Heart left ventricle (tissue), 16 donors: ENCODE measurements at regions not wholly inside any gene's neighbourhood (a gene's known extent, or its start where the extent isn't known, plus 50 kb on each side); places are given as distances from the start of the nearest gene placed in this dataset.

ENCODE experiments used
- ATAC-seq, 4 donors: fragments of 200-7000 bp; cut with Tn5 transposase; one replicate each; pipeline ENCODE4 v1.9.1; 2020 to 2022; ENCODE audit warnings: moderate library complexity in 4 of 4, mild to moderate bottlenecking in 3 of 4, moderate number of reproducible peaks in 1 of 4
- DNase-seq, 5 donors: peaks; one replicate each; pipeline ENCODE4 v3.0.0-alpha.2; 2020
- H3K27ac ChIP-seq, 12 donors: fragments of 200-600 bp; sonication (generic) in 4 of 12; one replicate each; pipeline versions ENCODE4 v1.5.0 to v1.8.0; 2016 to 2022; ENCODE audit warnings: mild to moderate bottlenecking in 2 of 12
- H3K27me3 ChIP-seq, 9 donors: fragments of 200-600 bp; sonication (generic) in 2 of 9; one replicate each; pipeline versions ENCODE4 v1.5.1 to v1.8.0; 2016 to 2022; ENCODE audit warnings: mild to moderate bottlenecking in 3 of 9
- H3K36me3 ChIP-seq, 9 donors: fragments of 200-600 bp; sonication (generic) in 2 of 9; one replicate each; pipeline versions ENCODE4 v1.5.0 to v1.8.0; 2018 to 2022; ENCODE audit warnings: mild to moderate bottlenecking in 2 of 9
- H3K4me1 ChIP-seq, 12 donors: fragments of 200-600 bp; sonication (generic) in 4 of 12; one replicate each; pipeline versions ENCODE4 v1.5.0 to v1.8.0; 2016 to 2022; ENCODE audit warnings: mild to moderate bottlenecking in 3 of 12
- H3K4me3 ChIP-seq, 12 donors: fragments of 200-600 bp; sonication (generic) in 4 of 12; one replicate each; pipeline versions ENCODE4 v1.5.0 to v1.8.0; 2017 to 2022; ENCODE audit warnings: mild to moderate bottlenecking in 9 of 12, moderate library complexity in 4 of 12
- H3K9me3 ChIP-seq, 12 donors: fragments of 200-600 bp; sonication (generic) in 4 of 12; one replicate each; pipeline versions ENCODE4 v1.5.0 to v1.8.0; 2016 to 2022; ENCODE audit warnings: mild to moderate bottlenecking in 1 of 12
- POLR2A ChIP-seq, 2 donors: fragments of 450-650 bp; IDR thresholded peaks; one replicate each; pipeline ENCODE4 v1.6.1; 2017; ENCODE audit warnings: antibody characterized with exemption in 2 of 2, mild to moderate bottlenecking in 2 of 2, moderate library complexity in 2 of 2
- WGBS, 4 donors: extraction: QIAGEN DNeasy Blood & Tissue Kit in 2 of 4; methylation state at CpG; one replicate each; pipeline versions ENCODE4 v1.1.5 to v1.1.7; 2013 to 2018; 5-methylcytosine and 5-hydroxymethylcytosine counted together
- intact Hi-C, 10 donors: fragments of 100-400 bp; cut with DNase I; formaldehyde crosslinking; loops; one replicate each; pipeline versions ENCODE4 v1.11.1 to v1.14.2; 2022
- TF ChIP-seq, protein P1 (sequence below), 12 donors: fragments of 200-600 bp; sonication (generic) in 4 of 12; IDR thresholded peaks; one replicate each; pipeline versions ENCODE4 v1.5.0 to v1.8.0; 2018 to 2022; ENCODE audit warnings: antibody characterized with exemption in 12 of 12, mild to moderate bottlenecking in 5 of 12
- donor health status: ischemic (EF 13 %, LVEDD 7.1; RV severe dilation, severe dysfunction).
- donor health status: healthy with polysubstance abuse.
- donor health status: DM: no; HTN: yes; CAD: no.
- donor health status: DM: no; HTN: no; CAD: no.
- donor health status: ischemic (EF 25% LVEDD 6.9; RV normal size, moderate dysfunction).
- donor health status: ischemic (EF 25% LVEDD 5.7; RV mildly dilated, moderate dysfunction).
- donor health status: healthy.
- donor health status: DM: yes; HTN: yes; CAD: no.
- donor health status: ischemic (EF 35%, LVEDD 5.7; RV mildly dilated, moderate dysfunction).
- donor health status: nonischemic (EF 11% LVEDD 7.7; RV severe dilation, severe dysfunction).
- donor health status: DM: yes; HTN: yes; CAD: no.
- donor health status: PGD.
- donor health status: ischemic (EF 29% LVEDD 5.4; RV normal size, mild dysfunction).
- donor health status: nonischemic (EF 23%, LVEDD 6.1; RV moderate dilation, normal function).

DNA sequence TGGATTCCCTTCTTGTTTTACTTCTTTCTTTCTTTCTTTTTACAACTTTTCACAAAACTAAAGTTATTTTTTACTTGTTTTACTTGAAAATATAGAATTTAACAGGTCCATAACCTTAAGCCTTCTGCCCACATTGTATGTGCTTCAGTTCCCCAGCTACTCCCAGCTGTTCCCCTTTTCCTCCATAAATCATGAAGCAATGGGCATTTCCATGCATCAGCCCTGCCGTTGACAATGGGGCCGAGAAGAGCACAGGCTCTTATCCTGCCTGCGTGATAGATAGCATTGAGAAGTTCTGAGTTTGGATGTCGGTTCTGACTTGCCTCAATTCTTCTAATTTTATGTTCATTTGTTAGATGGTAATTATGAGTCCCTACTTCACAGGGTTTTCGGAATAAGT is 583.8 kb downstream of the CDH26 start:
- Histone ChIP-seq H3K4me3 (no peak overlapping the region), H3K4me1 (no peaks in the 10 kb centered on the region), H3K27ac (no peak overlapping the region), H3K36me3 (no peaks in the 10 kb centered on the region), H3K9me3 (peaks cover 0 to 20% (median 0%) of the 10 kb centered on the region in 12 donors), H3K27me3 (no peaks in the 10 kb centered on the region)
- ATAC-seq (no peak), DNase-seq (no peak)
- intact Hi-C loops: no loop called here
- TF ChIP-seq, protein P1, sequence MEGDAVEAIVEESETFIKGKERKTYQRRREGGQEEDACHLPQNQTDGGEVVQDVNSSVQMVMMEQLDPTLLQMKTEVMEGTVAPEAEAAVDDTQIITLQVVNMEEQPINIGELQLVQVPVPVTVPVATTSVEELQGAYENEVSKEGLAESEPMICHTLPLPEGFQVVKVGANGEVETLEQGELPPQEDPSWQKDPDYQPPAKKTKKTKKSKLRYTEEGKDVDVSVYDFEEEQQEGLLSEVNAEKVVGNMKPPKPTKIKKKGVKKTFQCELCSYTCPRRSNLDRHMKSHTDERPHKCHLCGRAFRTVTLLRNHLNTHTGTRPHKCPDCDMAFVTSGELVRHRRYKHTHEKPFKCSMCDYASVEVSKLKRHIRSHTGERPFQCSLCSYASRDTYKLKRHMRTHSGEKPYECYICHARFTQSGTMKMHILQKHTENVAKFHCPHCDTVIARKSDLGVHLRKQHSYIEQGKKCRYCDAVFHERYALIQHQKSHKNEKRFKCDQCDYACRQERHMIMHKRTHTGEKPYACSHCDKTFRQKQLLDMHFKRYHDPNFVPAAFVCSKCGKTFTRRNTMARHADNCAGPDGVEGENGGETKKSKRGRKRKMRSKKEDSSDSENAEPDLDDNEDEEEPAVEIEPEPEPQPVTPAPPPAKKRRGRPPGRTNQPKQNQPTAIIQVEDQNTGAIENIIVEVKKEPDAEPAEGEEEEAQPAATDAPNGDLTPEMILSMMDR (IDR thresholded peaks at IDR 0.05): no peak
- TF ChIP-seq POLR2A (IDR thresholded peaks at IDR 0.05): no peak
- WGBS, 4 donors: 59 to 72% (median 67%) methylated on average over 5 of the region's 5 CpGs

DNA sequence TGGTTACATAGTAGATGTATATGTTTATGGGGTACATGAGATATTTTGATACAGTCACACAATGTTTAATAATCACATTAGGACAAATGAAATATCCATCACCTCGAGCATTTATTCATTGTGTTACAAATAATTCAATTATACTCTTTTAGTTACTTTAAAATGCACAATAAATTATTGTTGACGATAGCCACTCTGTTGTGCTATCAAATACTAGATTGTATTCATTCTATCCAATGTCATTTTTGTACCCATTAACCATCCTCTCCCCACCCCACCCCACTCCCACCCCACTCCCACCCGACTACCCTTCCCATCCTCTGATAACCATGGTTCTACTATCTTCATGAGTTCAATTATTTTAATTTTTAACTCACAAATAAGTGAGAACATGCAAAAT is 585.4 kb downstream of the CDH26 start:
- Histone ChIP-seq H3K36me3 (no peaks in the 10 kb centered on the region), H3K9me3 (peaks cover 0 to 20% (median 0%) of the 10 kb centered on the region in 12 donors), H3K4me3 (no peak overlapping the region), H3K27me3 (no peaks in the 10 kb centered on the region), H3K27ac (no peak overlapping the region), H3K4me1 (no peaks in the 10 kb centered on the region)
- no peak for DNase-seq
- intact Hi-C loops: no loop called here
- TF ChIP-seq, protein P1 (IDR thresholded peaks at IDR 0.05): no peak
- no peak for TF ChIP-seq POLR2A (IDR thresholded peaks at IDR 0.05)
- 81 to 88% (median 85%) methylated on average over 3 of the region's 3 CpGs for WGBS, 4 donors
- no peak for ATAC-seq

DNA sequence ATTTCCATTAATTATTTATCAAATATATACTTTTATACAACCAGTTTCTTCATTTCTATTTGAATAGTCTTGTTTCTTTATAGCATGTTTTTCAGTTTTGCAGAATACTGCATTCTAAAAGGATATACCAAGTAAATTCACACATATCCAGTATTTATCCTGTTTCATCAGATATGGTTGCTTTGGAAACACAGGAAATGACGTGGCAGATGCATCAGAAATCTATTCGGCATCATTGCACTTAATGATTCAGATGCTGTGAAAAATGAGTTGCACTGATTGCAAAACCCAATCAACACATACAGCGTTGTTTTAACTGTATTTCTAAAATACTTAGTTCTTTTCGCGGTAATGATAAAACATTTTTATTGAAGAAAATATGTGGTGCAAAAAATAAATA is 594.9 kb downstream of the CDH26 start:
- DNase-seq (no peak), ATAC-seq (no peak)
- WGBS, 4 donors: 80 to 89% (median 82%) methylated on average over 5 of the region's 5 CpGs
- Histone ChIP-seq H3K4me1 (no peaks in the 10 kb centered on the region), H3K4me3 (no peak overlapping the region), H3K36me3 (no peaks in the 10 kb centered on the region), H3K27me3 (peaks cover 0 to 12% (median 0%) of the 10 kb centered on the region in 9 donors), H3K27ac (no peak overlapping the region), H3K9me3 (no peaks in the 10 kb centered on the region)
- intact Hi-C loops: no loop called here
- no peak for TF ChIP-seq POLR2A (IDR thresholded peaks at IDR 0.05)
- TF ChIP-seq, protein P1 (IDR thresholded peaks at IDR 0.05): no peak

DNA sequence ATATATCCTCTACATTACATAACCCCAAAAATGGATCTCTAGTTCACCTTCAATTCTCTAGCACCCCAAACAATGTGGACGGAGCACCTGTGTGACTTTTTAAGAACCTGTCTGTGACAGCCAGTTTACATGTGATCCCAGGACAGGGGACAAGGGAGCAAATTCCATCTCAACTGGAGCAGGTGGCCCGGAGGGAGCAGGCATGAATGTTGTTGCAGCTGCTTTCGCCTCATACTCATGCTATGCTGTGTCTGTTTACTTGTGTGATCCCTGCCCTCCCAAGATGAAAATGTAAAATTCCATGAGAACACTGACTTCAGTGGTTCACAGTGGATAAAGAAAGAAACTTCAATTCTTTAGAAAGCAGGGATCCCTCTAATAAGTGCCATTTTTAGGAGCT is 600.3 kb downstream of the CDH26 start:
- Histone ChIP-seq H3K9me3 (no peaks in the 10 kb centered on the region), H3K4me1 (peaks cover 0 to 11% (median 0%) of the 10 kb centered on the region in 12 donors), H3K36me3 (no peaks in the 10 kb centered on the region), H3K27ac (no peak overlapping the region), H3K4me3 (no peak overlapping the region), H3K27me3 (peaks cover 0 to 28% (median 0%) of the 10 kb centered on the region in 9 donors)
- WGBS, 4 donors: 76 to 93% (median 88%) methylated on average over 3 of the region's 3 CpGs
- TF ChIP-seq, protein P1 (IDR thresholded peaks at IDR 0.05): no peak
- TF ChIP-seq POLR2A (IDR thresholded peaks at IDR 0.05): no peak
- DNase-seq (no peak), ATAC-seq (no peak)
- intact Hi-C loops: no loop called here
